ENCODE measurements at regions not wholly inside any gene's neighbourhood (a gene's known extent, or its start where the extent isn't known, plus 50 kb on each side); places are given as distances from the start of the nearest gene placed in this dataset.

DNA sequence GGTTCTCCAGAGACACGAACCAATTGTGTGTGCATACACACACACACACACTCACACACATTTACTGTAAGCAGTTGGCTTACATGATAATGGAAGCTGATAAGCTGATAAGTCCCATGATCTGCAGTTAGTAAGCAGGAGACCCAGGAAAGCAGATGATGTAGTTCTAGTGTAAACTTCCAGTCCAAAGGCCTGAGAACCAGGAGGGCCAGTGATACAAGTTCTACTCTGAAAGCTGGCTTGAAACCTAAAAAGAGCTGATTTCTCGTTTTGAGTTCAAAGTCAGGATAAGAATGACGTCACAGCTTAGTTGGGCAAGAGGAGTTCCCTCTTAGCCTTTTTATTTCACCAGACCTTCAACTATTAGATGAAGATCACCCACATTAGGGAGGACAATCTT lies 558.8 kb upstream of the PIK3C3 start:
- H3K4me1 ChIP-seq (replicated peaks in 1 of 4; ENCODE audit: control insufficient read depth in 3 of 4, insufficient read depth in 4 of 4, low read length in 3 of 4): no peaks in the 10 kb centered on the region; a peak in 1 of 7 replicates
- H3K18ac ChIP-seq (ENCODE audit: extremely low read depth, low read length): no peak overlapping the region
- H3K23me2 ChIP-seq (ENCODE audit: low read depth, low read length): no peaks in the 10 kb centered on the region
- H3K23ac ChIP-seq (ENCODE audit: insufficient read length): no peak overlapping the region
- H4K91ac ChIP-seq (replicated peaks; ENCODE audit: insufficient read length, low read length): no peak overlapping the region
- H4K20me1 ChIP-seq (replicated peaks in 1 of 2; ENCODE audit: control insufficient read depth in 1 of 2, insufficient read depth in 2 of 2, low read length in 2 of 2): no peaks in the 10 kb centered on the region
- H4K8ac ChIP-seq (ENCODE audit: extremely low read depth, insufficient read depth, low read length): no peak overlapping the region
- no peak overlapping the region for H3K9ac ChIP-seq (replicated peaks in 1 of 4; ENCODE audit: extremely low read depth in 1 of 4, low read depth in 3 of 4, low read length in 3 of 4)
- H3K4me2 ChIP-seq (ENCODE audit: insufficient read depth in 1 of 2, low read depth in 2 of 2, low read length in 2 of 2): no peak overlapping the region
- ChIA-PET POLR2A (ENCODE audit: partially characterized antibody) (no interaction called here), CTCF (ENCODE audit: partially characterized antibody) (interaction anchor here (1.0 kb wide), 1 partner anchor 16 kb away, joined by 3 read pairs; no protein-coding TSS in a partner anchor)
- no peak overlapping the region for H2BK12ac ChIP-seq (ENCODE audit: low read depth, low read length)
- no peak overlapping the region for H3K27ac ChIP-seq (ENCODE audit: low read depth, low read length)
- H3K14ac ChIP-seq (ENCODE audit: insufficient read length): no peak overlapping the region
- H2AK5ac ChIP-seq (ENCODE audit: low read depth, low read length): no peak overlapping the region
- H3K4me3 ChIP-seq (ENCODE audit: extremely low read depth in 1 of 4, insufficient read depth in 2 of 4, low read depth in 3 of 4, low read length in 4 of 4): no peak overlapping the region
- H3K56ac ChIP-seq (replicated peaks; ENCODE audit: insufficient read length, low read depth, low read length): no peak overlapping the region
- H2BK5ac ChIP-seq (ENCODE audit: low read depth, low read length): no peak overlapping the region
- peaks cover 0 to 1% (median 0%) of the 10 kb centered on the region in 4 experiments; a peak in 1 of 7 replicates for H3K27me3 ChIP-seq (replicated peaks in 1 of 4; ENCODE audit: control insufficient read depth in 3 of 4, extremely low read depth in 1 of 4, insufficient read depth in 3 of 4, low read length in 3 of 4)
- H3K79me2 ChIP-seq (ENCODE audit: control insufficient read depth in 1 of 2, insufficient read depth in 2 of 2, low read length in 2 of 2): no peaks in the 10 kb centered on the region
- H3K4ac ChIP-seq (replicated peaks; ENCODE audit: insufficient read length, low read depth, low read length): no peak overlapping the region
- H2BK120ac ChIP-seq (replicated peaks; ENCODE audit: low read depth, low read length): no peak overlapping the region
- H2BK15ac ChIP-seq (ENCODE audit: low read length): no peak overlapping the region
- 87% methylated on average over 3 of the region's 3 CpGs; no CpG with 5 or more reads in 1 of the 2 experiments for WGBS, 2 experiments (ENCODE audit: extremely low coverage in 1 of 2, insufficient coverage in 1 of 2, insufficient read length in 1 of 2, insufficient replicate concordance in 2 of 2, low coverage in 1 of 2, low lambda C conversion rate in 2 of 2, missing lambda C conversion rate in 1 of 2)
- no peaks in the 10 kb centered on the region for H3K9me3 ChIP-seq (ENCODE audit: insufficient read depth in 2 of 2, low read depth in 1 of 2, low read length in 1 of 2)
- H3K36me3 ChIP-seq (ENCODE audit: control insufficient read depth in 2 of 4, insufficient read depth in 4 of 4, low read length in 3 of 4): no peaks in the 10 kb centered on the region
- no peaks in the 10 kb centered on the region for H3K79me1 ChIP-seq (ENCODE audit: low read depth, low read length)
- DNase-seq (ENCODE audit: low read depth in 1 of 2, low spot score in 2 of 2) (no peak), FAIRE-seq (no peak)
- TF ChIP-seq TAF1 (IDR thresholded peaks at IDR 0.05; ENCODE audit: low read depth, low read length): no peak
- H4K5ac ChIP-seq (ENCODE audit: insufficient read length, low read depth, low read length): no peak overlapping the region
- H2AFZ ChIP-seq (ENCODE audit: low read length): 0 out of 2 replicates have a peak overlapping the region, but pooled peaks have one; percentile 27
- H2BK20ac ChIP-seq (ENCODE audit: low read length): no peak overlapping the region

Data from H1 (cell line).